ENCODE measurements at regions not wholly inside any gene's neighbourhood (a gene's known extent, or its start where the extent isn't known, plus 50 kb on each side); places are given as distances from the start of the nearest gene placed in this dataset.

DNA sequence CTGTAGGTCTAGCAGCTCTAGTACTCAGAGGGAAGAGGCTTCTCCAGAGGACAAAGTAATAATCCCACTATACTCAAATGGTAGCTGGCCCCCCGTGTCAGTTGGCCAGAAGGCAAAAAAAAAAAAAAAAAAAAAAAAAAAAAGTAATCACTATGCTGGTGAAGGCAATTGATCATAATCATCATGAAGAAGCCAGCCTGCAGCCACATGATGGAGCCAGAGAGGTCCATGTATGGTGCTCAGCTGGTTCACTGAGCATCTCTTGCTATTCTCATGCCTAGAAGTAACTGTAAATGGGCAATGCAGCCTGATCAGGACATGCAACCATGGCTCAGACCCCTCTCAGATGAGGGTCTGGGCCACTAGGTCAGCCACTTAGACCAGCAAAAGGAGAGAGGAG, 378.8 kb downstream of the MED13L start:
- no peak overlapping the region for H3K4me3 ChIP-seq (replicated peaks; ENCODE audit: low read depth, low read length)
- TF ChIP-seq, protein P1, sequence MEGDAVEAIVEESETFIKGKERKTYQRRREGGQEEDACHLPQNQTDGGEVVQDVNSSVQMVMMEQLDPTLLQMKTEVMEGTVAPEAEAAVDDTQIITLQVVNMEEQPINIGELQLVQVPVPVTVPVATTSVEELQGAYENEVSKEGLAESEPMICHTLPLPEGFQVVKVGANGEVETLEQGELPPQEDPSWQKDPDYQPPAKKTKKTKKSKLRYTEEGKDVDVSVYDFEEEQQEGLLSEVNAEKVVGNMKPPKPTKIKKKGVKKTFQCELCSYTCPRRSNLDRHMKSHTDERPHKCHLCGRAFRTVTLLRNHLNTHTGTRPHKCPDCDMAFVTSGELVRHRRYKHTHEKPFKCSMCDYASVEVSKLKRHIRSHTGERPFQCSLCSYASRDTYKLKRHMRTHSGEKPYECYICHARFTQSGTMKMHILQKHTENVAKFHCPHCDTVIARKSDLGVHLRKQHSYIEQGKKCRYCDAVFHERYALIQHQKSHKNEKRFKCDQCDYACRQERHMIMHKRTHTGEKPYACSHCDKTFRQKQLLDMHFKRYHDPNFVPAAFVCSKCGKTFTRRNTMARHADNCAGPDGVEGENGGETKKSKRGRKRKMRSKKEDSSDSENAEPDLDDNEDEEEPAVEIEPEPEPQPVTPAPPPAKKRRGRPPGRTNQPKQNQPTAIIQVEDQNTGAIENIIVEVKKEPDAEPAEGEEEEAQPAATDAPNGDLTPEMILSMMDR (IDR thresholded peaks at IDR 0.05; ENCODE audit: low read length, missing control alignments), result no peak
- DNase-seq (ENCODE audit: low read depth), result no peak

DNA sequence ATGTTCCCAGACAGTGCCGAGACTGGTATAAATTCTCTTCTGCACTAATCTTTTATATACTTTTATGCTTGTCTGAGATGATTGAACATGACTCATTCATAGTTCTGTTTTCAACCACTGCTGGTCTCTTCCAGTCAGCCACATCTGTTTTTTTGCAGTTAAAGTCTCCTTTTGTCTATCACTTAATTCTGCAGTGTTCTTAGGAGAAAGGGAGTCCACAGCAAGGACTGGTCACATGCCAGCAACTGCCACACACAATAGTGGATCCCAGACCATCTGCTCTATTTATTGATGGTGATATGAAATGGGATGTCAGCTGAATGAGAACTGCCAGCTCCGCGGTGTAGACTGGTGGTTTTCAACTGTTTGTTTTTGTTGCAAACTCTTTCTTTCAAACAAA, 379.8 kb downstream of the MED13L start:
- TF ChIP-seq, protein P1 (IDR thresholded peaks at IDR 0.05; ENCODE audit: low read length, missing control alignments), result no peak
- DNase-seq (ENCODE audit: low read depth), result no peak
- H3K4me3 ChIP-seq (replicated peaks; ENCODE audit: low read depth, low read length), result no peak overlapping the region

DNA sequence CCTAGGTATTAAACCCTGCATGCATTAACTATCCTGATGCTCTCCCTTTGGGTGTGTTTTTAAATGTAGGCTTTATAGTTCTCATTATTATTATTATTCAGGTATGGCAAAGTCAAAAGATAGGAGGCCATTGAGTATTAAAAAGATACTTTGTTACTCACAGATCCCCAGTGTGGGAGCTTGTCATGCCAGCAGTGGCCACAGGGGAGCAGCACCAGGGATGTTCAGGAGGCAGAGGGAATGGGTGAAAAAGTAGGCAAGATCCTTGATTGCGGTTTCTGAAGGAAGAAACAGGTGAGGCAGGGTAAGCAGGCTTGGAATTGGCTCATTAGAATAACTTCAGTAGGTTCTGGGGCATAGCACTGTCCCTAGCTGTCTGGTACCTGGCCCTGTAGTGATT, 382.2 kb downstream of the MED13L start:
- DNase-seq (ENCODE audit: low read depth), result no peak
- no peak overlapping the region for H3K4me3 ChIP-seq (replicated peaks; ENCODE audit: low read depth, low read length)
- TF ChIP-seq, protein P1 (IDR thresholded peaks at IDR 0.05; ENCODE audit: low read length, missing control alignments), result peak; percentile 47

DNA sequence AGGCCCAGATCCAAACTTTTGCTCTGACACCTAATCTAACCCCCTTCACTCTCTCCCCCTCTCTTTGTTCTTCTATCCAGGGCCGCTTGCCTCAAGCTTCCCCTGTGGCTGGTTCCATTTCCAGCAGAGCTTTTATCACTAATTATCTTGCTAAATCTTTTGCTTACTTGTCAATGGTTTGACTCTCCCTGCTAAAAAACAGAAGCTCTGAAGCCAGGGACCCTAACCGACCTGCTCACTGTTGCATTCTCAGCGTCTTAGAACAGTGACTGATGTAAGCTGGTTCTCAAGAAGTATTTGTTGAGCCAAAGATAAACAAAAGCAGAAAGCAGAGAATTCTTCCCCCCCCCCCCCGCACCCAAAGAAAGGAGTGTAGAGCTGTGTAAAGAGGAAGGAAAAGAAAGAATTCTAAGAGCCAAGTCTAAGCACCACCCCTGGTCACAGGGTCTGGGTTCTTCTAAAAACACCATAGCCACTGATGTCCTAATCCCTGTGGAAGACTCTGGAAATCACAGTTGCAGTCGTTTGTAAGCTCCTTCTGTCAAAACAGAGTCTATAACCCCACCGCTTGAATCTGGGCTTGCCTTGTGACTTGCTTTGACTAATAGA, 385.8 kb downstream of the MED13L start:
- TF ChIP-seq, protein P1 (IDR thresholded peaks at IDR 0.05; ENCODE audit: low read length, missing control alignments), result no peak
- DNase-seq (ENCODE audit: low read depth), result no peak
- no peak overlapping the region for H3K4me3 ChIP-seq (replicated peaks; ENCODE audit: low read depth, low read length)

DNA sequence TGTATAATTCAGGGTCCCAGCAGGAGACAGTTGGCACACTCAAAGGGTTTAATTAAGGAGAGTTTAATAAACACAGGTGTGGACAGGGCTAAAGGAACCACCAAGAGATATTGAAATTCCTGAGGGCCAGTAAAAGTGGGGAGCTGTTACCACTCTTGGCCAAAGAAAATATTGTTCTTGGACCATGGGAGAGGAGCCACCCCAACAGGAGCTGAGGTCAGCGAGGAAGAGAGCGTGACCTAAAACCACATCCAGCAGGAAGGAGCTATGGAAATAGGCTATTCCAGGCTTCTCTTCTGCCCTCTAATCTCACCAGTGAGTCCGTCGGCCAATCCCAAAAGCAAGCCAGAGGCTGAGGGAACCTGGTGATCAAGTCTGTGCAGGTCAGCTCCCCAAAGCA, 390.8 kb downstream of the MED13L start:
- no peak overlapping the region for H3K4me3 ChIP-seq (replicated peaks; ENCODE audit: low read depth, low read length)
- TF ChIP-seq, protein P1 (IDR thresholded peaks at IDR 0.05; ENCODE audit: low read length, missing control alignments), result no peak
- no peak for DNase-seq (ENCODE audit: low read depth)

DNA sequence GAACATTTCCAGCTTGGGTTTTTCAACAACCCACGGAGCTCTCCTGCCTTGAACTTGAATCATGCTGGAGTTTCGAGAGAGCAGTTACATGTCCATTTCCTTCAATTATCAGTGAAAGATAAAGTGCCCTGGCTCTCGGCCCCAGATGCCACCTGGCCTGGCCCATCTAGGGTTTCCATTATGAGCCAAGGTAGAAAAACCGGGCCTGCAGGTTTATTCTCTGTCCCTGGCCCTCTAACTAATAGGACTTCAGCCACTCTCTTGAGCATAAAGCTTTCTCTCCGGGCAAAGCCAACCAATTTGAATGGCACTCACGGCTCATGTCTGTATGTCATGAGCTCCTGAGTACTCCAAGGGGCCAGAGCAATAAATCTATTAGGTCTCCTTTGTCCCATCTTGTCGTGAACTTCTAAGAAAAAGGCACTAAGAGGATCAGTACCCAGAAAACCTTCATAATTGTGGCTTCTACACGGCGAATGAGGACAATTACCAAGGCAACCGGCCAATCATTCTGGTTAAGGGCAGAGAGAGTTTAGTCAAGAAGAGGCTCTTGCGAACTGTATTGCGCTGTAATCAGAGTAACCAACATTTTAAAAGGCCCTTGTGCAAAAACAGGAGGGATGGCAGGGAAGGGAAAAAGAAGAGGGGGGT, 392.3 kb downstream of the MED13L start:
- no peak for DNase-seq (ENCODE audit: low read depth)
- TF ChIP-seq, protein P1 (IDR thresholded peaks at IDR 0.05; ENCODE audit: low read length, missing control alignments), result no peak
- H3K4me3 ChIP-seq (replicated peaks; ENCODE audit: low read depth, low read length), result no peak overlapping the region

DNA sequence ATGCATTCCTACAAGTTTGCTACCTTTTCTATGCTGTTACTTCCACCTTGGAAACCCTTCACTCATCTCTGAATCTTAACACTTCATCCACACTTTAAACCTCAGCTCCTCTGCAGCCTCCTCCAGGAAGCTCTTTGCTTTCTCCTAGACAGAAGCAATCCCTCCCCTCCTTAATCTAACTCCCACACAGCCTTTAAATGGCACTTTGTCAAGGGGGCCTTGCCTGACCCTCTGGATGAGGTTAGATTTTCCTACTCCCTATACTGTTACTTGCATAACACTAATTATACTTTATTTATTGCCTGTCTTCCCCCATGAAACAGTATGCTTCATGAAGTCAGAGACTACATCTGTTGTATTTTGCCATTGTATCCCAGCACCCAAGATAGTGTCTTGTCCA, 394.6 kb downstream of the MED13L start:
- H3K4me3 ChIP-seq (replicated peaks; ENCODE audit: low read depth, low read length), result no peak overlapping the region
- no peak for DNase-seq (ENCODE audit: low read depth)
- TF ChIP-seq, protein P1 (IDR thresholded peaks at IDR 0.05; ENCODE audit: low read length, missing control alignments), result no peak
